T follicular helper cell (primary cell): ENCODE measurements at regions not wholly inside any gene's neighbourhood (a gene's known extent, or its start where the extent isn't known, plus 50 kb on each side); places are given as distances from the start of the nearest gene placed in this dataset.
"Not testable (repeated sequence)": the region's sequence is repeated elsewhere in the genome, so short reads cannot be mapped to it uniquely, and the experiment has no call there.

ENCODE experiments used
- DNase-seq: peaks from one replicate; pipeline ENCODE4 v3.0.0-alpha.2; 2020; ENCODE audit warnings: low read depth

GRCh38 chr12:92425165-92425564, 277.6 kb upstream of the PLEKHG7 start:
- DNase-seq: no peak

- DNase-seq: no peak
Measured at GRCh38 chr12:92424338-92424737, 278.5 kb upstream of the PLEKHG7 start.

- DNase-seq: no peak
Measured at GRCh38 chr12:92421701-92422100, 276.1 kb upstream of the BTG1 start.

GRCh38 chr12:92421042-92421441, 275.4 kb upstream of the BTG1 start:
- DNase-seq: no peak

GRCh38 chr12:92419201-92419600, 273.6 kb upstream of the BTG1 start:
- DNase-seq: no peak

- no peak for DNase-seq
Measured at GRCh38 chr12:92418381-92418780, 272.7 kb upstream of the BTG1 start.

GRCh38 chr12:92417373-92417772, 271.7 kb upstream of the BTG1 start:
- no peak for DNase-seq

- DNase-seq: no peak
Measured at GRCh38 chr12:92416385-92416812, 270.8 kb upstream of the BTG1 start.

- no peak for DNase-seq
Measured at GRCh38 chr12:92414170-92415070, 268.8 kb upstream of the BTG1 start.

GRCh38 chr12:92413286-92413685, 267.6 kb upstream of the BTG1 start:
- no peak for DNase-seq

GRCh38 chr12:92412856-92413255, 267.2 kb upstream of the BTG1 start:
- no peak for DNase-seq

GRCh38 chr12:92411687-92412086, 266.0 kb upstream of the BTG1 start:
- DNase-seq: no peak

- no peak for DNase-seq
Measured at GRCh38 chr12:92408072-92408900, 262.6 kb upstream of the BTG1 start.

- DNase-seq: not testable (repeated sequence)
Measured at GRCh38 chr12:92406404-92407070, 260.9 kb upstream of the BTG1 start.

GRCh38 chr12:92405801-92406251, 260.2 kb upstream of the BTG1 start:
- not testable (repeated sequence) for DNase-seq

GRCh38 chr12:92404921-92405320, 259.3 kb upstream of the BTG1 start:
- DNase-seq: no peak

GRCh38 chr12:92404259-92404894, 258.7 kb upstream of the BTG1 start:
- DNase-seq: no peak

- peak; percentile 37 for DNase-seq
Measured at GRCh38 chr12:92403210-92404175, 257.8 kb upstream of the BTG1 start.

GRCh38 chr12:92402415-92402814, 256.8 kb upstream of the BTG1 start:
- DNase-seq: no peak

GRCh38 chr12:92400006-92400405, 254.4 kb upstream of the BTG1 start:
- no peak for DNase-seq
